Fibroblast of peridontal ligament (primary cell): ENCODE measurements at regions not wholly inside any gene's neighbourhood (a gene's known extent, or its start where the extent isn't known, plus 50 kb on each side); places are given as distances from the start of the nearest gene placed in this dataset.

Experiments
- DNase-seq: peaks from one replicate; pipeline ENCODE4 v3.0.0-alpha.2; 2010; ENCODE audit errors: extremely low read depth

DNA sequence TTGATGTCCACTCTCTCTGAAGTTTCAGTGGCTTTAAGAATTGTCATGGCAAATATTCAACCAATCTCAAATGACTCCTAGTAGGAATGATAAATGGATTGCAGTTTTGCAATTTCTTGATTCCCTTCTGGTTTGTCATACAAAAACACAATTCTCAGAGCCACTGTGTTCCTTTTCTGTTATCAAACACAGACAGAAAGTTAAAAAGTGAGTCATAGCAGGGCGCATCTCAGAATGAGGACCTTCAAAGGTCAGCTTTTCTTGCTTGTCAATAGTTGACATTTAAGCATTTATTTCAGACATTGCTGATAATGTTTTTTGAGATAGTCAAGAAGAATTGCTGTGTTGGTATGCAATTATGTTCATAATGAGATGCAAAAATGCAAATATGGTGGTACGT, 405.9 kb downstream of the NR2F2 start:
- DNase-seq = no peak

DNA sequence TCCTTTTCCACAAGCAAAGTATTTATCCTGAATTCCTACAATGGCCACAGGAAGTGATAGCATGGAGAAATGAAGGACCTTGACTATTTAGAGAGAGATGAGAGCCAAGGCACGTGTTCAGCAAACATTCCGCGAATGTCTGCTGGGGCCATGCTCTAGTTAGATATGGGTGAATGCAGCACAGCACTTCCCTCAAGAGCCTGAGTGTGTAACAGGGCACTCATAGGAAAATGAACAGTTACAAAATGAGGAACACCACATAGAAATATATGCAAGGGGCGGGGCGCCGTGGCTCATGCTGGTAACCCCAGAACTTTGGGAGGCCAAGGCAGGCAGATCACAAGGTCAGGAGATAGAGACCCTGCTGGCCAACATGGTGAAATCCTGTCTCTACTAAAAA, 406.9 kb downstream of the NR2F2 start:
- DNase-seq = no peak

DNA sequence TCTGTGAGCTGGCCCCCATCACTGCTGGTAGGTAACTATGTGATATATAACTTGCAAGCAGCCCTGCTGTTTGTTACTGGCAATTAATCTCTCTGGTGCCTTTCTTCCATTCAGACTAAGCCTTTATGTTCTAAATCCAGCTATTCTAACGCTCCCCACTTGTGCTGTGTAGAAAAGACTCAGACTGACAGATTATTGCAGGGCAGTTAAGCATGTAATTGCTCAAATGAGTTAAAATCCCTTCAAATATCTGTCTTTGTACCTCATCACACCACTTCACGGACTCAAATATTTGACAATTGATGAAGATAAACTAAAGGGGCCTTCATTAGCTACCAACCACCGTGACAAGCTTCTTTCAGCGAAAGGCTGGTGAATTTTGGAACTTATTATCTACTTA, 416.2 kb downstream of the NR2F2 start:
- no peak for DNase-seq

GRCh38 chr15:96747291-96747690, 416.8 kb downstream of the NR2F2 start:
- no peak for DNase-seq

GRCh38 chr15:96750361-96750760, 419.9 kb downstream of the NR2F2 start:
- no peak for DNase-seq

- no peak for DNase-seq
Measured at GRCh38 chr15:96756146-96756545, 425.6 kb downstream of the NR2F2 start.

DNA sequence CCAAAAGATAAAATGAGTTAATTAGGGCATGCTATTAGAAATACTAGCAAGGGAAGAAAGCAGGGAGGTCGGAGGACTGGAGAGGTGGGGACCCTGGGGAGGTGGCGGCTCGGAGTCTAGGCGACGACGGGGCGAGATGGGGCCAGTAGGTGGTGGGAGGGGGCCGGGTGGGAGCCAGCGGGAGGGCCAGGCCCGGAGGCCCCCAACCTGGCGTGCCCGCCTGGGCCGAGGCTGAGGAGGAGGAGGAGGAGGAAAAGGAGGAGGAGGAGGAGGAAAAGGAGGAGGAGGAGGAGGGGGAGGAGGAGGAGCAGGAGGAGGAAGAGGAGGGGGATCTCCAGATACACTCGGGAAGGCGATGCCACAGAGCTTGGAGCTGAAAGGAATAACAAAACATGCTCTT, 426.2 kb downstream of the NR2F2 start:
- DNase-seq = no peak

GRCh38 chr15:96762566-96762965, 432.1 kb downstream of the NR2F2 start:
- DNase-seq = no peak

DNA sequence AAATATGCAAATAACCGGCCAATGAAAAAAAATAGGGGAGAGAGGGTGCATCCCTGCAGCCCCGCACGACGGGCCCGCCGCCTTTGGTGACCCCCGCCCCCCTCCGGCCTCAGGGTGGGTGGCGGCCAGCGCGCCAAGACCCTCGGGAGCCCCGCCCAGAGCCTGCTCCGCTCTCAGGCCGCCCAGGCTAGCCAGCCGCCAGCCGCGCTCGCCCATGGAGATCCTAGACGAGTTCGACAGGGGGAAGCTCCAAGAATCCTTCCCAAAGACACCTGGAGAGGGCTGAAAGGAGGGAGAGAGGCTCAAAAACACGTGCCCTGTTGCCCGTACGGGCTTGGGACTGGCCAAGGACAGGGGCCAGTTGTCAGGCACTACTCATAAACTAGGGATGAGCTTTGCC, 434.0 kb downstream of the NR2F2 start:
- no peak for DNase-seq

DNA sequence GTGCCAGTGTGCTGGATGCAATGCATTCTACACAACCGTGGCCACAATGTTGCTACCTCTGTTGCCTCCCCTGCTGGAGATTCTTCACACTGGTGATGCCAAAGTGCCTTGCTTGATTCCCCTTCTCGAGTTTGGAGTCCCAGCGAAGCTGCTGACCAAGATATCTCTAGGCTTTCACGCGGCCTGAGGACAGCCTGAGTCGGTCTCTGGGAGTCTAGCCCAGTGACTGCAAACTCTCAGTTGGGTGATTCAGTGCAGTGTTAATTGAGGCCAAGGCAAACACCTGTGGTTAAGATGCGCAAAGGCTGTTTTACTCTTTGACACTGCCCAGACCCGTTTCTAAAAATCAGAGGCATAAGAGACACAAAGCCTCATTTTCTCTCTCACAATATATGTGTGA, 434.4 kb downstream of the NR2F2 start:
- DNase-seq = no peak

DNA sequence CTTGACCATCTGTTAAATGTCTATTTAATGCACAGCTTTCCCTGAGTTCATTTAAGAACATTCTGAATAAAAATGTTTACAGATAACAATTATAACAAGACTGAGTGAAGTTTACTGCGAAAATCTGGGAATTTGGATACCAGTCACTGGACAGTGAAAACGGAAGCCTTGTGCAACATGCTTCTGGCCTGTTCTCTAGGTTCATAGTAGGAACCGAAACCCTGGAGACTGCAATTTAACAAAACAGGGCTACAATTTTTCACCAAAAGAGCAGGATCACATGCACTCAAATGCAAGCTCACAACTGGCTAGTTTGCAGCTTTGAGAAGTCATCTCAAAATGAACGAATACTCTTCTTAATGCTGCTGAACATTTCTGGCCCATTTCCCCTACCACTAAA, 435.9 kb downstream of the NR2F2 start:
- no peak for DNase-seq

DNA sequence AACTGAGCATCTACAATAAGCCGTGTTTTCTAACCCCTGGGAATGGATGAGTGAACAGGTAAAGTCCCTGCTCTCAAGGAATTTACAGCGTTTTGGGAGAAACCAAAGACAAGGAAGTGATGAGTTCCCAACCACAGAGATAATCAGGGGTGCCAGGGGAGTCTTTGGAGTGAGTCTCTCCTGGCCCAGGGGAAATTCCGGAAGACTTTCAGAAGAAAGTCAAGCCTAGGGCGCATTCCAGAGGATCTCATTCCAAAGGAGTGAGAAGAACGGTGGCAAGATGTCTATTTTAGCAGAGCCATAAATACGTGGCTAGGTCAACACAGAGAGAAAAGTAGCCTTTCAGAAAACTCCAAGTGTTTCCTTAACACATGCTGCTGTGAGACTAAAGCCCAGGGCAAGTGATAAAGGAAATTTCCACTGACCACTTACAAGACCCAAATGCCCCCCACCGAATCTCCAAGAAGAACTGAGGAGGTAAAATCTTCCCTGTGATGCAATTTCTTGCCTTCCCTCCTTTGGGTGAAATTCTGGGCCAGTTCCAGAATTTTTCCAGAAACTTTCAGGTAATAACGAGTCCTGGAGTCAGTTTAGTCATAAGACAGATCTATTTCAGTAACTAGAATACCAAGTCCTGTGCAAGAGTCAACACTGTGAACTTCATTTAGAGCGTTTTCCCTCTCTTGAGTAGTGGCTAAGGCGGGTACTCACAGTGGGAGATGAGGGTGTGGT, 437.4 kb downstream of the NR2F2 start:
- no peak for DNase-seq

DNA sequence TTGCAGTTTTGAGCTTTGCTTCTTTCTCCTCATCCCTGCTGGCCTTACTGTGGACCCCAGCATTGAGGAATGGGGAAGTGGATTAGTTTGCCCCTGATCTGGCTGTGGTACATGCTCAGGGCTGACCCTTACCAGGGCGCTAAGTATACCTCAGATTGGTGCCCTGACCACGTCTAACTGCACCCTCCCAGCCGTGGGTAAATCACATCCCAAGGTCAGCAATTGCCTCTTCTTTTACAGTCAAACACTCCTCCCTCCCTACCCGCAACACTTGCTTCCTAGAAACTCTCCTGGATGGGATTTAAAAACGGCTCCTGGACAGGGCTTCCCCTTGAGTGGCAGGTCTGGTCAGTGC, 437.9 kb downstream of the NR2F2 start:
- no peak for DNase-seq

GRCh38 chr15:96771035-96771434, 440.5 kb downstream of the NR2F2 start:
- no peak for DNase-seq

- DNase-seq = no peak
Measured at GRCh38 chr15:96774216-96774615, 443.7 kb downstream of the NR2F2 start.

DNA sequence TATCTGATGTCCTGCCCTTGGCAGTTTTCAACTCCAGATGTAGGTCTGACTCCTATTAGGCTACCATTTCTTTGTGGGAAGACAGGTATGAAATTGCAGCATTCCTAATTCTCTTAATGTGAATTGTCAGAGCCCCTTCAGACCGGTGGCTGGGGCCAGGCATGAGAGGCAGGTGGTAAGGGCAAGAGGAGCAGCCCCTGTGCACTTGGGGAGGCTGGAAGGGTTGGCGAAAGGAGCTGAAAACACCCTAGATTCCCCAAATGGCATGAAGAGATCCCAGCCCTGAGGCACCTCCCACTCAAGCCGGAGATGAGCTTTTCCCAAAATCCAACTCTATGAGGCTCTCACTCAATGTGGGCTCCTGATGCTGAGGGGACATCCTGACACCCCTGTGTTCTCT, 453.2 kb downstream of the NR2F2 start:
- DNase-seq = no peak

GRCh38 chr15:96790004-96790403, 459.5 kb downstream of the NR2F2 start:
- DNase-seq = no peak

GRCh38 chr15:96792216-96792615, 461.7 kb downstream of the NR2F2 start:
- no peak for DNase-seq

GRCh38 chr15:96796841-96797240, 466.3 kb downstream of the NR2F2 start:
- DNase-seq = no peak

DNA sequence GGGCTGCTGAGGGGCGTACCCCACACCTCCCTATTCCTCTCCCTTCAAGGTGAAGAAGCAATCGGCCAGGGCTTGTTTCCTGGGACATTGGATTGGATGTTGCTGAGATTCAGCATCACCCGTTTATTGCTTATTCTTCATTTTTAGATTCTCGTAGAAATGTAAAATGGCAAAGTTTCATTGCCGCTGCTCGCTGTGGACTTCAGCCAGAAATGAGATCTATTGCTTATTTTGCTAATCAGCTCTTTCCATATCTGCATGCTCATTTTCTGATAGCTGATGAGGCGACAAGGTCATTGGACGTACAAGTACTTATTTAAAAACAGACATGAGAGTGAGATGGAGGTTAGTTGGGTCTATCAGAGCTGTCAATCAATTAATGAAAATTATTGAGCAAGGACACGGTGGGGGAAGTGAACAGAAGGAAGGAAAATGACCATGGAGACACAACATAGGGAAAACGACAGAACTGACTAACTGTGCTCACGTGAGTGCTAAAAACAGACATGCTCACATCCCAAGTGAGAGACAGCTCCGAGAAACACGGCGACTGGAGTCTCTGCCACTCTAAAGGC, 471.2 kb downstream of the NR2F2 start:
- DNase-seq = no peak

DNA sequence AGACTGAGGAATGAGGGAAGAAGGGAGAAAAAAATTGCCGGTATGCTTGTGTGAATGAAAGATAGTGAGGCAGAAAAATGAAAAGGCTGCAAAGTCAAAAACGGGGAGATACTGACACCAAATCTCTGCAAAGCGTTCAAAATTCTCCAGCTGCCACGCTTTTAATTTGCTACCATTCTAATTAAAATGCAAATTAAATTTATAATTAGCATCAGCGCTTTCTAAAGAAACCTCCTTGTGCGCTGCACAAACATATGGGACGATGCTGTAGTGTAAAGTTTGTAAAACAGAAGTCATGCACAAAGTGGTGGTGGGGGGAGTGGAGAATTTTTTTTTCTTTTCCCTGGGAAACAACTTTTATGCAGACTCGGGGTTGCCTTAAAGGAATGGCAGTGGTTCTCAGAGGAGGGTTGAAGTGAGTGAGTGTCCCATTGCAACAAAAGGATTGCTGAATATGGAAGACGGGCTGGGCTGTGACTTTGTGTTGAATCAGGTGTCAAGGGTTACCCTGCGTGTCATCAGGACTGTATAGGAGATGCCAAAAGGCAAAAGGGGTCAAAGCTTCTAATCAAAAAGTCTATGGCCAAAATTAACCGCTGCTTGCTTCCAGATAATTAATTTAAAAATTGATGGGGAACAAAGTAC, 472.2 kb downstream of the NR2F2 start:
- DNase-seq = no peak

- no peak for DNase-seq
Measured at GRCh38 chr15:96804754-96805153, 474.3 kb downstream of the NR2F2 start.

DNA sequence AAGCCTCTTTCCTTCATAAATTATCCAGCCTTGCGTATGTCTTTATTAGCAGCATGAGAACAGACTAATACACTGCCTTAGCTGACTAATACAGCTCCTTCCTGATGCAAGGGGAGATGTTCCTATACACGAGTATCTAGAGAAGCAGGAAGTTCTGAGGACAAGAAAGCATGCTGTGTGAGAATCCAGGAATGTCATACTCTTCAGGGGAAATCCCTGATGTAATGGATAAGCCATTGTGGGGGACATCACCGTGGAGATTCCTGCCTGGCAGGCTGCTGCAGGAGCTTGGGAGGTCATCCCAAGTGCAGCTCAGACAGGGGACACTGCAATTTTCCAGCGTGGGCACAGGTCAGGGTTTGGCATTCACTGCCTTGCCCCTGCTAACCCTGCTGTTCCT, 476.9 kb downstream of the NR2F2 start:
- DNase-seq = no peak

DNA sequence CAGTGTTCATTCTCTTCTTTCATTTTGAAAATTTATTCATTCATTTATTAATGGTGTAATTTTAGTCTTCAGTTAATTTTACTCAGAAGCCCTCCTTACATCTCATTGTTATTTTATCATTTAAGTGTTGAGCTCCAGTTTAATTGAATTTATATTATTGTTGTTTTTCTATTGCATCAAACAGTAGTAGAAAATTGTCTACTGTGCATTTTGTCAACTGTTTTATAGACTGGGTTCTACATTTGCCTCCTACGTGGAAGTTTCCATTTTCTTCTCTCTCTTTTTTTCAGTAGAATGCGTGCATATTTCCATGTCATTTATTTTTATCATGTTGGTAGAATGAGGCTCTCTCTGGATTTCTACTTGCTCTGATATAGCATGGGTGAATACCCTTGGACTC, 487.4 kb downstream of the NR2F2 start:
- no peak for DNase-seq
